ENCODE measurements at regions not wholly inside any gene's neighbourhood (a gene's known extent, or its start where the extent isn't known, plus 50 kb on each side); places are given as distances from the start of the nearest gene placed in this dataset.

DNA sequence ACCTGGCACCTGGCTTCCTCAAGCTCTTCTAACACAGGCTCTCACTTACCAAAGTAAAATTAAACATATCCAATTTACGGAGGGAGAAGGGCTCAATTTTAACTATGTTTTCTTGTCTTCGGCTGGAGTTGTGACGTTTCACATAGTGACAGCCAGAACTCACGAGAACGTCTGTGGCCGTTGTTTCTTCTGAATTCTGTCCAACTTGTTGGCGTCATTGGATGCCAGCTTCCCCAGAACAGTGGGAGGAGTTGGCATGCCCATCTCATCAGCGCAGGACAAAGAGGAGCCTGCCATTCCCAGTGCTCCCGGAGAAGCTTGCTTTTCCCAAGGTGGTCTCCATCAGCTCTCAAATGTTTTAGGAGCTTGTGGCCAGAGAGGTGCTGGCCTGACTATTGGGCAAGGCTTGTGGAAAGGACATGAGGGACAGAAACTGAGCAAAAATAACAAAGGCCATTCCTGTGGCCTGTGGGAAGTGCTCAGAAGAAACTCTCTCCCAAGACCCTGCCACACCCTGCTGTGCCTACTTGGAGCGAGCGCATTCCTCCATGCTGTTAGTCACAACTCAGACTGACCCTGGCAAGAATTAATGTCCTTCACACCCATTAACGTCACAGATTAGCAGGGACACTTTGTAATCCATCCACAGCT, 265.4 kb upstream of the CDH4 start:
- H3K27me3 Mint-ChIP-seq (ENCODE audit: low read depth in 3 of 3): peaks cover 0 to 9% (median 5%) of the 10 kb centered on the region in 3 donors
- peaks cover 0 to 2% (median 0%) of the 10 kb centered on the region in 6 donors for H3K9me3 Mint-ChIP-seq
- H3K36me3 Mint-ChIP-seq: no peaks in the 10 kb centered on the region
- H3K4me3 Mint-ChIP-seq: no peak overlapping the region
- H3K4me1 Mint-ChIP-seq: no peaks in the 10 kb centered on the region
- no peak for DNase-seq
- no peak overlapping the region for H3K27ac Mint-ChIP-seq

DNA sequence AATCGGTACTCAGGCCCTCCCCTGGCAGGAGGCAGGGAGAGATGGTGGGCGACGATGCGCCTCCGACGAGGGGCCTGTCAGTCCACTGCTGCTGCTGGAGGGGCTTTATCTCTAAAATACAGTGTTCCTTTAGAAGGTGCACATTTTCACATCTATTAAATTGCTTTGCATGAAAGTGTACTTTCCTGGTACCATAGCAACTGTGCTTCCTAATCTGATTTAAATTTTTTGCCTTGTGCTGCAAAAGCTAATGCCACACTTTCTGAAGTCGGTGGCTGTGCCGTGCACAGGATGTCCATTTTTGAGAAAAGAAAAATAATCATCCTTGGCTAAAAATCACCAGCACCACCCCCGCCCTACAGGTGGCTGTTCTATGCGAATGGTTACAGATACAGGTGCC, 262.0 kb upstream of the CDH4 start:
- no peak overlapping the region for H3K27ac Mint-ChIP-seq
- H3K27me3 Mint-ChIP-seq (ENCODE audit: low read depth in 3 of 3): peaks cover 2 to 11% (median 5%) of the 10 kb centered on the region in 3 donors
- H3K36me3 Mint-ChIP-seq: no peaks in the 10 kb centered on the region
- no peaks in the 10 kb centered on the region for H3K4me1 Mint-ChIP-seq
- peaks cover 0 to 2% (median 0%) of the 10 kb centered on the region in 6 donors for H3K9me3 Mint-ChIP-seq
- no peak for DNase-seq
- H3K4me3 Mint-ChIP-seq: no peak overlapping the region

DNA sequence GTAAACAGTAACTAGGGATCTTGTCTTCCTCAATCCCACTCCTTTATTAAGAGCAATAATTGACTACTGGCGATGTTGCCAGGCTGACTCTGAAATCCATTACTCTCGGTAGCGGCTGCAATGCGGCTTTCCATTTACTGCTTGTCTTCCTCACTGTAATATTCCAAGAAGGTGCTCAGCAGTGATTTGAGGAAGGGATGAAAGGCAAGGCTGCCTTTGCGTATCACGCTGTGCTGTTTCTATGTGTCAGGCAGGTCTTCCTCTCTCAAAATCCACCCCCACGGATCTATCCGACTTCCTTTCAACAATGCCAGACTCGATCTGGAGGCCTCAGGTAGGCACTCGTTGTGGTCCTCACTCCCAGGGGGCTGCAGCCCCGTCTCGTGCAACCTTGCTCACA, 261.4 kb upstream of the CDH4 start:
- no peak for DNase-seq
- H3K9me3 Mint-ChIP-seq: peaks cover 0 to 2% (median 0%) of the 10 kb centered on the region in 6 donors
- H3K27me3 Mint-ChIP-seq (ENCODE audit: low read depth in 3 of 3): peaks cover 2 to 11% (median 5%) of the 10 kb centered on the region in 3 donors
- H3K36me3 Mint-ChIP-seq: no peaks in the 10 kb centered on the region
- H3K27ac Mint-ChIP-seq: no peak overlapping the region
- H3K4me3 Mint-ChIP-seq: no peak overlapping the region
- no peaks in the 10 kb centered on the region for H3K4me1 Mint-ChIP-seq

DNA sequence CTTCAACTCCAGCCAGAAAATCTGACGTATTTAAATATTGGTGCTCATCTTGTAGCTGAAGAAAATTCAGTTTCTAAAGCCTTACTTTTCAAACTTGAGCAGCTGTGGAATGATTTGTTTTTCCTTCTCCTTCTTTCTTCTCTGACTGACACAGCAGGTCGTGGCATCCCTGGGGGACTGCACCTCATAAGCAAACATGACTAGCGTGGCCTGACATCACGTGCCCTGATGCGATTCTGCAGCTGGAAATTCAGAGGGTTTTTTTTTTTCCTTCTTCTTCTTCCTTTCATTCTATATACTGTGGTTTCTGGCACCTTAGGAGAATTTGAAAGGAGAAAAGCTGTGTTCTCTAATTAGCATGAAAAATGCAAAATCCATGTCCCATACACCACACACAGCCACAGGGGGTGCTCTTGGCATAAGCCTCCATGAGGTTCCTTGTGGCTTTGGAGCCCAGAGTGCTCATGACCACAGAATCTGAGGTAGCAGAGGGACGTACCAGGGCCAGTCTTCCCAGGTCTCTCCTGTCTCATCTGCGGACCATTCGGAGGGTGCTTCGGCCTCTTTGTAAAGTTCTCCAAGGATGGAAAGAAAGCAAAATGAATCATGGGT, 258.5 kb upstream of the CDH4 start:
- Mint-ChIP-seq H3K9me3 (peaks cover 0 to under 1% (median 0%) of the 10 kb centered on the region in 6 donors), H3K4me1 (no peaks in the 10 kb centered on the region), H3K27ac (no peak overlapping the region), H3K27me3 (ENCODE audit: low read depth in 3 of 3) (peaks cover 1 to 13% (median 2%) of the 10 kb centered on the region in 3 donors), H3K36me3 (no peaks in the 10 kb centered on the region), H3K4me3 (no peak overlapping the region)
- no peak for DNase-seq

GRCh38 chr20:60999250-60999649, 252.8 kb upstream of the CDH4 start:
- H3K4me3 Mint-ChIP-seq: no peak overlapping the region
- H3K9me3 Mint-ChIP-seq: no peaks in the 10 kb centered on the region
- H3K4me1 Mint-ChIP-seq: no peaks in the 10 kb centered on the region
- no peak overlapping the region for H3K27ac Mint-ChIP-seq
- no peak for DNase-seq
- peaks cover 2 to 7% (median 4%) of the 10 kb centered on the region in 3 donors for H3K27me3 Mint-ChIP-seq (ENCODE audit: low read depth in 3 of 3)
- H3K36me3 Mint-ChIP-seq: no peaks in the 10 kb centered on the region

GRCh38 chr20:61002090-61002489, 250.0 kb upstream of the CDH4 start:
- no peak for DNase-seq
- H3K9me3 Mint-ChIP-seq: no peaks in the 10 kb centered on the region
- H3K36me3 Mint-ChIP-seq: no peaks in the 10 kb centered on the region
- no peaks in the 10 kb centered on the region for H3K4me1 Mint-ChIP-seq
- H3K27ac Mint-ChIP-seq: no peak overlapping the region
- peaks cover 0 to 10% (median 5%) of the 10 kb centered on the region in 3 donors for H3K27me3 Mint-ChIP-seq (ENCODE audit: low read depth in 3 of 3)
- H3K4me3 Mint-ChIP-seq: no peak overlapping the region

GRCh38 chr20:61014491-61014890, 237.6 kb upstream of the CDH4 start:
- Mint-ChIP-seq H3K4me1 (no peaks in the 10 kb centered on the region), H3K4me3 (no peak overlapping the region), H3K36me3 (no peaks in the 10 kb centered on the region), H3K27me3 (ENCODE audit: low read depth in 3 of 3) (peaks cover 2 to 4% (median 2%) of the 10 kb centered on the region in 3 donors), H3K27ac (no peak overlapping the region), H3K9me3 (no peaks in the 10 kb centered on the region)
- no peak for DNase-seq

DNA sequence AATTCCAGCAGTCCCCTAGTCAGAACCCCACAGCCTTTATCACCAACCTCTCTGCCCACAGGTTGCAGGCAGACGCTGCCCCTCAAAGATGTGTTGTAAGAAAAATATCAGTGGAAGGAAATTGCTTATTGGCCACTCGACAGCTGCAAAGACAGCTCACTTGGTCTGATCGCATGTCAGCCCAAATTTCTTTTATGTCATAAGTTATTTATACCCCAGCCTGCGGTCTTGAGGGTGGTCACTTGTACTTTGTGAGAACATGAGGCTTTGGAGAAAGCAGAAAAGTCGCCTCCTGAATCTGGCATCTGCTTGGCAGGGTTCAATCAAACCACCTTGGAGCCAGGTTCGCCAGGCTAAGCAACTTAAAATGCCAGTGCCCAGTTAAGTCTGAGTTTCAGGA, 236.5 kb upstream of the CDH4 start:
- no peaks in the 10 kb centered on the region for H3K9me3 Mint-ChIP-seq
- H3K27me3 Mint-ChIP-seq (ENCODE audit: low read depth in 3 of 3): peaks cover 2 to 4% (median 2%) of the 10 kb centered on the region in 3 donors
- no peak for DNase-seq
- no peak overlapping the region for H3K27ac Mint-ChIP-seq
- H3K4me1 Mint-ChIP-seq: no peaks in the 10 kb centered on the region
- H3K4me3 Mint-ChIP-seq: no peak overlapping the region
- no peaks in the 10 kb centered on the region for H3K36me3 Mint-ChIP-seq

DNA sequence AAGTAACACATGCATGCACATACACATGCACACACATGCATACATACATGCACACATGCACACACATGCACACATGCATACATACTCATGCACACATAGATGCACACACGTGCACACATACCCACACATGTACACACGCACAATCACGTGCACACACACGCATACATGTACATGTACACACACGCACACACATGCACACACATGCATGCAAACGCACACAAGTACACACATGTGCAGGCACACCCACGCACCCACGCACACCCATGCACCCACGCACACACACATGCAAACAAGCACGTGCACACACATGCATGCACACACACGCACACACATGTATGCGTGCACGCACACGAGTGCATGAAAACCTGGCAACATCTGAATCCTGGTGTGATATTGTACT, 232.7 kb upstream of the CDH4 start:
- Mint-ChIP-seq H3K4me3 (no peak overlapping the region), H3K27ac (no peak overlapping the region), H3K4me1 (no peaks in the 10 kb centered on the region), H3K27me3 (ENCODE audit: low read depth in 3 of 3) (peaks cover 2 to 4% (median 4%) of the 10 kb centered on the region in 3 donors), H3K36me3 (no peaks in the 10 kb centered on the region), H3K9me3 (no peaks in the 10 kb centered on the region)
- DNase-seq: no peak

- Mint-ChIP-seq H3K27ac (no peak overlapping the region), H3K4me3 (no peak overlapping the region), H3K4me1 (no peaks in the 10 kb centered on the region), H3K36me3 (no peaks in the 10 kb centered on the region), H3K27me3 (ENCODE audit: low read depth in 3 of 3) (peaks cover 2 to 5% (median 4%) of the 10 kb centered on the region in 3 donors), H3K9me3 (no peaks in the 10 kb centered on the region)
- no peak for DNase-seq
These were observed 228.4 kb upstream of the CDH4 start for GRCh38 chr20:61023612-61024011.

DNA sequence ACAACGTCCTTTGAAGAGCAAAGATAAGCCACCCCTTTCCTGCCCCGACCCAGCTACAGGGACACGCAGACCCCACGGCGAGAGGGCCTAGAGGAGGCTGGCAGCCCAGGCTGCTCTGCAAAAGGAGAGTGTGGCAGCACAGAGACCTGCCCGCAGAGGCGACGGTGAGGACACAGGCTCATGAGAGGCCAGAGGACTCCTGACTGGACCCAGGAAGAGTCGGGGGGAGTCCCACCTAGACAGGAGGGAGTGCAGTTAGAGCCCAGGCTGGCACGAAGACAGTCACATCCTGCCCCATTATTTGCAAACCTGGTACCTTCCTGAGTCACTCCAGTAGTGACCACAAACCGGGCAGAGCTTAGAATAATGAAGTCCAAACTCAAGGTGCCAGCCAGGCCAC, 227.7 kb upstream of the CDH4 start:
- DNase-seq: no peak
- Mint-ChIP-seq H3K36me3 (no peaks in the 10 kb centered on the region), H3K27ac (no peak overlapping the region), H3K27me3 (ENCODE audit: low read depth in 3 of 3) (peaks cover 3 to 5% (median 4%) of the 10 kb centered on the region in 3 donors), H3K4me3 (no peak overlapping the region), H3K9me3 (no peaks in the 10 kb centered on the region), H3K4me1 (no peaks in the 10 kb centered on the region)

GRCh38 chr20:61025536-61025935, 226.5 kb upstream of the CDH4 start:
- Mint-ChIP-seq H3K9me3 (peaks cover 0 to 3% (median 0%) of the 10 kb centered on the region in 6 donors), H3K4me1 (no peaks in the 10 kb centered on the region), H3K36me3 (no peaks in the 10 kb centered on the region), H3K4me3 (no peak overlapping the region), H3K27ac (no peak overlapping the region), H3K27me3 (ENCODE audit: low read depth in 3 of 3) (peaks cover 3 to 4% (median 4%) of the 10 kb centered on the region in 3 donors)
- no peak for DNase-seq

- Mint-ChIP-seq H3K4me1 (no peaks in the 10 kb centered on the region), H3K4me3 (no peak overlapping the region), H3K36me3 (no peaks in the 10 kb centered on the region), H3K27ac (no peak overlapping the region), H3K9me3 (peaks cover 0 to 3% (median 0%) of the 10 kb centered on the region in 6 donors), H3K27me3 (ENCODE audit: low read depth in 3 of 3) (peaks cover 3% of the 10 kb centered on the region in 3 donors)
- no peak for DNase-seq
These were observed 225.9 kb upstream of the CDH4 start for GRCh38 chr20:61026173-61026572.

- H3K36me3 Mint-ChIP-seq: no peaks in the 10 kb centered on the region
- H3K27ac Mint-ChIP-seq: no peak overlapping the region
- no peak overlapping the region for H3K4me3 Mint-ChIP-seq
- peaks cover 1 to 3% (median 2%) of the 10 kb centered on the region in 3 donors for H3K27me3 Mint-ChIP-seq (ENCODE audit: low read depth in 3 of 3)
- peaks cover 0 to 3% (median 0%) of the 10 kb centered on the region in 6 donors for H3K9me3 Mint-ChIP-seq
- DNase-seq: no peak
- H3K4me1 Mint-ChIP-seq: no peaks in the 10 kb centered on the region
These were observed 225.3 kb upstream of the CDH4 start for GRCh38 chr20:61026731-61027130.

DNA sequence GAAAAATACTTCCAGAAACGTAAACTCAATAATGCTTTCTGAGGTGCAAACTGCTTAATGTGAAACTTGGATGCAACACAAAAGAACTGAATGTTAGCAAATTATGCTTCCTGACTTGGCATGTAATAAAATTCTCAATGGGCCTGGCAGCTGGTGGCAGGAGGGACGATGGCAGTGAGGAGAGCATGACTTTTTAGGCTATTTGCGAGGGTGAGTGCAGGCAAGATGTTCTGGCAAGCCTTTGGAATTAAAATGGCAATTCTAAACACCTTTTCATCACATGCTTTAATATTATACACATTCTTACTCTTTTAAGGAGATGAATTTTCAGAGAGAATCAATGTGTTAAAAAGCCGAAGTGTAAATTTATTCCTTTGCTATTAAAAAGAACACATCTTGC, 224.8 kb upstream of the CDH4 start:
- Mint-ChIP-seq H3K9me3 (peaks cover 0 to 3% (median 0%) of the 10 kb centered on the region in 6 donors), H3K4me1 (no peaks in the 10 kb centered on the region), H3K27ac (no peak overlapping the region), H3K27me3 (ENCODE audit: low read depth in 3 of 3) (peaks cover 1 to 2% (median 2%) of the 10 kb centered on the region in 3 donors), H3K36me3 (no peaks in the 10 kb centered on the region), H3K4me3 (no peak overlapping the region)
- DNase-seq: no peak

All from immature natural killer cell (primary cell).